H9 (cell line): ENCODE measurements at regions not wholly inside any gene's neighbourhood (a gene's known extent, or its start where the extent isn't known, plus 50 kb on each side); places are given as distances from the start of the nearest gene placed in this dataset.
A peak's percentile ranks its signal among the peaks of the same experiment; 100 is the strongest.
"Not testable (repeated sequence)": the region's sequence is repeated elsewhere in the genome, so short reads cannot be mapped to it uniquely, and the experiment has no call there.

Source experiments
- DNase-seq: peaks from one replicate; pipeline ENCODE4 v3.0.0-alpha.2; 2017
- H2AFZ ChIP-seq: one replicate; pipeline ENCODE4 v1.6.1; 2013; ENCODE audit warnings: mild to moderate bottlenecking, low read length, control low read depth, moderate library complexity
- H2AK5ac ChIP-seq: 2 replicates; pipeline ENCODE4 v1.6.1; 2013; ENCODE audit warnings: low read length, control low read depth, mixed read lengths; ENCODE audit not compliant: insufficient read length
- H2BK120ac ChIP-seq: one replicate; pipeline ENCODE4 v1.6.1; 2013; ENCODE audit warnings: low read depth, mild to moderate bottlenecking, low read length, control low read depth, inconsistent platforms; ENCODE audit not compliant: poor library complexity, severe bottlenecking
- H2BK12ac ChIP-seq: 2 replicates; pipeline ENCODE4 v1.6.1; 2013; ENCODE audit warnings: low read length, control low read depth, mixed read lengths, low read depth; ENCODE audit not compliant: insufficient read length
- H2BK15ac ChIP-seq: 2 replicates; pipeline ENCODE4 v1.6.1; 2013; ENCODE audit warnings: low read depth, low read length, control low read depth
- H2BK20ac ChIP-seq: one replicate; pipeline ENCODE4 v1.6.1; 2013; ENCODE audit warnings: low read depth, mild to moderate bottlenecking, low read length, control low read depth, inconsistent platforms; ENCODE audit not compliant: poor library complexity, severe bottlenecking
- H2BK5ac ChIP-seq: 2 replicates; pipeline ENCODE4 v1.6.1; 2013; ENCODE audit warnings: low read length, control low read depth, mixed read lengths; ENCODE audit not compliant: insufficient read length
- H3K14ac ChIP-seq: 2 replicates; pipeline ENCODE4 v1.6.1; 2013; ENCODE audit warnings: low read length, control low read depth; ENCODE audit not compliant: insufficient read depth
- H3K18ac ChIP-seq: 2 replicates; pipeline ENCODE4 v1.6.1; 2013; ENCODE audit warnings: low read depth, mild to moderate bottlenecking, mixed read lengths, low read length, control low read depth; ENCODE audit not compliant: insufficient read length
- H3K23ac ChIP-seq: 2 replicates; pipeline ENCODE4 v1.6.1; 2013; ENCODE audit warnings: low read length, control low read depth, mixed read lengths, low read depth; ENCODE audit not compliant: insufficient read length
- H3K23me2 ChIP-seq: 2 replicates; pipeline ENCODE4 v1.6.1; 2013; ENCODE audit warnings: low read depth, mild to moderate bottlenecking, mixed read lengths, low read length, control low read depth; ENCODE audit not compliant: insufficient read length, poor library complexity, severe bottlenecking
- H3K27ac ChIP-seq: 2 replicates; pipeline ENCODE4 v1.5.1; 2013; ENCODE audit warnings: low read length, control low read depth, mixed read lengths, low read depth; ENCODE audit not compliant: insufficient read length
- H3K27me3 ChIP-seq: 2 replicates; pipeline ENCODE4 v1.6.1; 2013; ENCODE audit warnings: low read length, control low read depth, inconsistent platforms; ENCODE audit not compliant: insufficient read depth
- H3K4ac ChIP-seq: 2 replicates; pipeline ENCODE4 v1.6.1; 2013; ENCODE audit warnings: low read depth, mild to moderate bottlenecking, control low read depth, inconsistent platforms, low read length, moderate library complexity
- H3K4me1 ChIP-seq: 2 replicates; pipeline ENCODE4 v1.6.1; 2013; ENCODE audit warnings: low read length, control low read depth, inconsistent platforms; ENCODE audit not compliant: insufficient read depth
- H3K4me2 ChIP-seq: 2 replicates; pipeline ENCODE4 v1.6.1; 2013; ENCODE audit warnings: low read length, control low read depth, mixed read lengths; ENCODE audit not compliant: insufficient read length, insufficient read depth
- H3K56ac ChIP-seq: 2 replicates; pipeline ENCODE4 v1.6.1; 2013; ENCODE audit warnings: low read depth, mild to moderate bottlenecking, mixed read lengths, low read length, control low read depth; ENCODE audit not compliant: insufficient read length
- H3K79me1 ChIP-seq: 2 replicates; pipeline ENCODE4 v1.6.1; 2013; ENCODE audit warnings: low read depth, mild to moderate bottlenecking, moderate library complexity, low read length, control low read depth, inconsistent platforms; ENCODE audit not compliant: insufficient read depth, poor library complexity, severe bottlenecking
- H3K79me2 ChIP-seq: 2 replicates; pipeline ENCODE4 v1.6.1; 2013; ENCODE audit warnings: low read length, control low read depth, inconsistent platforms; ENCODE audit not compliant: insufficient read depth
- H3K9ac ChIP-seq: 2 replicates; pipeline ENCODE4 v1.6.1; 2013; ENCODE audit warnings: low read length, control low read depth, mixed read lengths; ENCODE audit not compliant: insufficient read length; ENCODE audit errors: extremely low read depth
- H3K9me3 ChIP-seq: one replicate; pipeline ENCODE4 v1.6.1; 2013; ENCODE audit warnings: low read depth, low read length, inconsistent platforms; ENCODE audit not compliant: control insufficient read depth
- H3T11ph ChIP-seq: one replicate; pipeline ENCODE4 v1.6.1; 2013; ENCODE audit warnings: mild to moderate bottlenecking, low read length, control low read depth, inconsistent platforms
- H4K20me1 ChIP-seq: one replicate; pipeline ENCODE4 v1.6.1; 2013; ENCODE audit not compliant: control insufficient read depth, insufficient read length, insufficient read depth
- H4K5ac ChIP-seq: 2 replicates; pipeline ENCODE4 v1.6.1; 2013; ENCODE audit warnings: low read depth, mild to moderate bottlenecking, mixed read lengths, low read length, control low read depth; ENCODE audit not compliant: insufficient read length
- H4K8ac ChIP-seq: replicated peaks from 2 replicates; pipeline ENCODE4 v1.6.1; 2013; ENCODE audit warnings: low read length, control low read depth, mixed read lengths, low read depth; ENCODE audit not compliant: insufficient read length
- H4K91ac ChIP-seq: 2 replicates; pipeline ENCODE4 v1.6.1; 2013; ENCODE audit warnings: low read depth, mild to moderate bottlenecking, moderate library complexity, mixed read lengths, low read length, control low read depth; ENCODE audit not compliant: insufficient read length
- H3K27ac Mint-ChIP-seq, 3 experiments: 2 replicates in 2 of 3; 3 replicates in 1 of 3; pipeline ENCODE4 v1.8.0; 2020 to 2021; ENCODE audit warnings: mixed read lengths in 3 of 3, mild to moderate bottlenecking in 1 of 3, moderate library complexity in 1 of 3
- H3K27me3 Mint-ChIP-seq: 2 replicates; pipeline ENCODE4 v1.8.0; 2021; ENCODE audit warnings: low read depth, mild to moderate bottlenecking, moderate library complexity, mixed read lengths
- H3K36me3 Mint-ChIP-seq, 3 experiments: 2 replicates in 2 of 3; 3 replicates in 1 of 3; pipeline ENCODE4 v1.8.0; 2020 to 2021; ENCODE audit warnings: low read depth in 3 of 3, mixed read lengths in 3 of 3; ENCODE audit not compliant: insufficient read depth in 1 of 3
- H3K4me1 Mint-ChIP-seq, 2 experiments: 2 replicates each; pipeline ENCODE4 v1.8.0; 2020; ENCODE audit warnings: mixed read lengths in 2 of 2
- H3K4me3 Mint-ChIP-seq, 2 experiments: 2 replicates in 1 of 2; 3 replicates in 1 of 2; pipeline ENCODE4 v1.8.0; 2020 to 2021; ENCODE audit warnings: mild to moderate bottlenecking in 2 of 2, mixed read lengths in 2 of 2, moderate library complexity in 1 of 2
- H3K9me3 Mint-ChIP-seq, 2 experiments: 2 replicates in 1 of 2; 3 replicates in 1 of 2; pipeline ENCODE4 v1.8.0; 2020; ENCODE audit warnings: mild to moderate bottlenecking in 2 of 2, mixed read lengths in 2 of 2, moderate library complexity in 1 of 2
- WGBS: extraction: QIAGEN DNeasy Blood & Tissue Kit; methylation state at CpG from one replicate; pipeline ENCODE4 v1.1.7; 2013; ENCODE audit warnings: missing lambda C conversion rate, low lambda C conversion rate, mixed read lengths; ENCODE audit not compliant: insufficient read length; ENCODE audit errors: extremely low coverage; 5-methylcytosine and 5-hydroxymethylcytosine counted together

DNA sequence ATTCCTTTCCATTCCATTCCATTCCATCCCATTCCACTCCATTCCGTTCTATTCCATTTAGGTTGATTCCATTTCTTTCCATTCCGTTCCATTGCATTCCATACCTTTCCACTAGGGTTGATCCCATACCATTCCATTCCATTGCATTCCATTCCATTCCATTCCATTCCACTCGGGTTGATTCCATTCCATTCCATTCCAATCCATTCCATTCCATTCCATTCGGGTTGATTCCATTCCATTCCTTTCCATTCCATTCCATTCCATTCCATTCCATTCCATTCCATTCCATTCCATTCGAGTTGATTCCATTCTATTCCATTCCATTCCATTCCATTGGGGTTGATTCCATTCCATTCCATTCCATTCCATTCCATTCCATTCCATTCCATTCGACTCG lies 161.1 kb downstream of the CWH43 start:
- Mint-ChIP-seq H3K36me3 (peaks cover 71 to 83% (median 78%) of the 10 kb centered on the region in 3 experiments), H3K27me3 (peaks cover 42% of the 10 kb centered on the region), H3K9me3 (peaks cover 94 to 96% of the 10 kb centered on the region in 2 experiments), H3K4me3 (peak overlapping the region in 1 of 2 experiments; percentile 16; a peak in 2 of 5 replicates)
- not testable (repeated sequence) for H4K5ac ChIP-seq, H3K27ac Mint-ChIP-seq, H3K18ac ChIP-seq, H3K56ac ChIP-seq, H3K27ac ChIP-seq, H3K23me2 ChIP-seq, H3K4ac ChIP-seq, H2BK12ac ChIP-seq, H4K20me1 ChIP-seq, H3K23ac ChIP-seq, H3K79me1 ChIP-seq, H4K8ac ChIP-seq, H3K14ac ChIP-seq, H2AFZ ChIP-seq, H4K91ac ChIP-seq, H3K4me2 ChIP-seq, H2BK15ac ChIP-seq, H3K4me1 ChIP-seq, DNase-seq, H2BK120ac ChIP-seq, H2BK5ac ChIP-seq, H3K9ac ChIP-seq, H3K27me3 ChIP-seq, H3T11ph ChIP-seq, H3K4me1 Mint-ChIP-seq, H2BK20ac ChIP-seq, H3K79me2 ChIP-seq, H2AK5ac ChIP-seq
- peaks cover 96% of the 10 kb centered on the region for H3K9me3 ChIP-seq
- WGBS, result no CpG with 5 or more reads among the region's 7 CpGs

- H3K27ac ChIP-seq, H3K79me2 ChIP-seq, DNase-seq, H4K8ac ChIP-seq, H3K4me2 ChIP-seq, H3K4me3 Mint-ChIP-seq, H3K14ac ChIP-seq, H4K5ac ChIP-seq, H3K23me2 ChIP-seq, H3T11ph ChIP-seq, H2BK5ac ChIP-seq, H3K9ac ChIP-seq, H2BK12ac ChIP-seq, H2BK15ac ChIP-seq, H2BK120ac ChIP-seq, H3K18ac ChIP-seq, H4K91ac ChIP-seq, H3K4ac ChIP-seq, H3K4me1 ChIP-seq, H2AFZ ChIP-seq, H4K20me1 ChIP-seq, H2BK20ac ChIP-seq, H3K27me3 ChIP-seq, H3K23ac ChIP-seq, H3K56ac ChIP-seq, H3K4me1 Mint-ChIP-seq, H3K27ac Mint-ChIP-seq, H3K79me1 ChIP-seq, H2AK5ac ChIP-seq: not testable (repeated sequence)
- Mint-ChIP-seq H3K36me3 (peaks cover 72 to 87% (median 78%) of the 10 kb centered on the region in 3 experiments), H3K9me3 (peaks cover 98 to 100% of the 10 kb centered on the region in 2 experiments), H3K27me3 (peaks cover 42% of the 10 kb centered on the region)
- peaks cover 100% of the 10 kb centered on the region for H3K9me3 ChIP-seq
- 100% methylated on average over 3 of the region's 6 CpGs for WGBS
Measured at GRCh38 chr4:49147596-49147995, 161.5 kb downstream of the CWH43 start.
